K562 (cell line): ENCODE measurements at regions not wholly inside any gene's neighbourhood (a gene's known extent, or its start where the extent isn't known, plus 50 kb on each side); places are given as distances from the start of the nearest gene placed in this dataset.
"Not testable (repeated sequence)": the region's sequence is repeated elsewhere in the genome, so short reads cannot be mapped to it uniquely, and the experiment has no call there.

ENCODE experiments used
- CTCF ChIP-seq, 3 experiments: IDR thresholded peaks in 2 of 3; conservative IDR thresholded peaks in 1 of 3; 2 replicates each; pipeline ENCODE4 v1.5.1; 2011 to 2012; ENCODE audit warnings: low read length in 3 of 3, mild to moderate bottlenecking in 3 of 3, control low read depth in 2 of 3, improper control_type of control experiment in 1 of 3, inconsistent platforms in 1 of 3, low read depth in 1 of 3, mixed read lengths in 1 of 3, moderate library complexity in 1 of 3; ENCODE audit not compliant: insufficient read depth in 2 of 3
- EP300 ChIP-seq: IDR thresholded peaks from 2 replicates; pipeline ENCODE4 v1.6.1; 2012; ENCODE audit warnings: low read length, improper control_type of control experiment
- HIVEP1 ChIP-seq: fragments of 250-450 bp; sonication (Bioruptor Pico); IDR thresholded peaks from 2 replicates; pipeline ENCODE4 v1.4.0; 2020; ENCODE audit warnings: mild to moderate bottlenecking
- LARP7 ChIP-seq: fragments of 450-650 bp; IDR thresholded peaks from 2 replicates; pipeline ENCODE4 v1.6.1; 2016
- MTF1 ChIP-seq: fragments of 250-450 bp; sonication (Bioruptor Pico); IDR thresholded peaks from 2 replicates; pipeline ENCODE4 v1.9.0; 2021; ENCODE audit warnings: moderate library complexity, mild to moderate bottlenecking, inconsistent platforms, borderline replicate concordance
- ZFP36 ChIP-seq: fragments of 150-350 bp; IDR thresholded peaks from 2 replicates; pipeline ENCODE4 v1.6.1; 2018; ENCODE audit warnings: low read length, low read depth; ENCODE audit not compliant: partially characterized antibody
- ZNF766 ChIP-seq: fragments of 200-800 bp; sonication (Bioruptor generic); conservative IDR thresholded peaks from 2 replicates; pipeline ENCODE4 v1.6.1; 2016; ENCODE audit warnings: missing genetic modification characterization, missing compliant biosample characterization

- not testable (repeated sequence) for TF ChIP-seq LARP7; HIVEP1; ZFP36; ZNF766 (CRISPR knock-in tag); CTCF (IDR thresholded peaks at IDR 0.05 in 2 of 3, conservative IDR thresholded peaks at IDR 0.05 in 1 of 3; ENCODE audit: insufficient read depth in 2 of 3, low read depth in 1 of 3, low read length in 3 of 3); EP300; MTF1 (CRISPR knock-in tag)
Measured at GRCh38 chr4:159804592-159804991, 701.7 kb downstream of the RAPGEF2 start.
